Activated B cell treated with CpG ODN at 0.5 μM for 24 hours (primary cell): ENCODE measurements at regions not wholly inside any gene's neighbourhood (a gene's known extent, or its start where the extent isn't known, plus 50 kb on each side); places are given as distances from the start of the nearest gene placed in this dataset.

Experiments
- ATAC-seq: fragments of 200-7000 bp; cut with Tn5 transposase; one replicate; pipeline ENCODE4 v1.10.0; 2021; ENCODE audit warnings: low read depth, mild to moderate bottlenecking, moderate library complexity
- CTCF ChIA-PET: fragments of 350-600 bp; sonication (Branson Sonifier 250); formaldehyde crosslinking; loops from one replicate; lab custom pipeline; 2021; ENCODE audit warnings: antibody characterized with exemption; lab: Charles Lee
- POLR2A ChIA-PET: fragments of 350-600 bp; sonication (Branson Sonifier 250); formaldehyde crosslinking; loops from one replicate; lab custom pipeline; 2021; ENCODE audit warnings: antibody characterized with exemption; lab: Charles Lee
- DNase-seq: peaks from one replicate; pipeline ENCODE4 v3.0.0; 2022
- H3K27ac Mint-ChIP-seq: one replicate; pipeline ENCODE4 v1.8.0; 2020; ENCODE audit warnings: mixed read lengths
- H3K27me3 Mint-ChIP-seq: one replicate; pipeline ENCODE4 v1.8.0; 2021; ENCODE audit warnings: mixed read lengths
- H3K36me3 Mint-ChIP-seq: one replicate; pipeline ENCODE4 v1.8.0; 2021; ENCODE audit warnings: low read depth, mixed read lengths
- H3K4me1 Mint-ChIP-seq: one replicate; pipeline ENCODE4 v1.8.0; 2021; ENCODE audit warnings: mixed read lengths
- H3K4me3 Mint-ChIP-seq: one replicate; pipeline ENCODE4 v1.8.0; 2020; ENCODE audit warnings: mild to moderate bottlenecking, mixed read lengths
- H3K9me3 Mint-ChIP-seq: one replicate; pipeline ENCODE4 v1.8.0; 2020; ENCODE audit warnings: mixed read lengths
- CTCF ChIP-seq: fragments of 200-600 bp; IDR thresholded peaks from one replicate; pipeline ENCODE4 v1.8.0; 2022; ENCODE audit warnings: antibody characterized with exemption, mild to moderate bottlenecking
- intact Hi-C: fragments of 100-400 bp; cut with micrococcal nuclease; formaldehyde crosslinking; loops from one replicate; pipeline ENCODE4 v1.15.1; 2024

- ChIA-PET CTCF (no interaction called here), POLR2A (no interaction called here)
- intact Hi-C loops, result no loop called here
- TF ChIP-seq CTCF, result no peak
- DNase-seq, result no peak
- Mint-ChIP-seq H3K9me3 (no peaks in the 10 kb centered on the region), H3K27me3 (no peaks in the 10 kb centered on the region), H3K36me3 (no peaks in the 10 kb centered on the region), H3K27ac (no peak overlapping the region), H3K4me1 (no peaks in the 10 kb centered on the region), H3K4me3 (no peak overlapping the region)
- no peak for ATAC-seq
These were observed 618.8 kb downstream of the METTL4 start for GRCh38 chr18:1952486-1952885.

- POLR2A ChIA-PET, result no interaction called here
These were observed 616.6 kb downstream of the METTL4 start for GRCh38 chr18:1954583-1955312.

GRCh38 chr18:1958798-1959197, 612.5 kb downstream of the METTL4 start:
- TF ChIP-seq CTCF, result no peak
- H3K27ac Mint-ChIP-seq, result no peak overlapping the region
- H3K27me3 Mint-ChIP-seq, result no peaks in the 10 kb centered on the region
- no peaks in the 10 kb centered on the region for H3K36me3 Mint-ChIP-seq
- DNase-seq (no peak), ATAC-seq (no peak)
- no peaks in the 10 kb centered on the region for H3K4me1 Mint-ChIP-seq
- intact Hi-C loops, result no loop called here
- ChIA-PET POLR2A (no interaction called here), CTCF (no interaction called here)
- H3K4me3 Mint-ChIP-seq, result no peak overlapping the region
- H3K9me3 Mint-ChIP-seq, result no peaks in the 10 kb centered on the region

More at GRCh38 chr18:1954583-1955312, 616.6 kb downstream of the METTL4 start:
- intact Hi-C loops, result no loop called here
- Mint-ChIP-seq H3K4me3 (no peak overlapping the region), H3K4me1 (no peaks in the 10 kb centered on the region), H3K27ac (no peak overlapping the region), H3K9me3 (no peaks in the 10 kb centered on the region), H3K36me3 (no peaks in the 10 kb centered on the region), H3K27me3 (no peaks in the 10 kb centered on the region)
- no peak for TF ChIP-seq CTCF
- DNase-seq (no peak), ATAC-seq (no peak)
- CTCF ChIA-PET, result no interaction called here

GRCh38 chr18:1965016-1965415, 606.3 kb downstream of the METTL4 start:
- CTCF ChIA-PET, result no interaction called here
- no peak overlapping the region for H3K27ac Mint-ChIP-seq
- no peak for DNase-seq
- H3K4me3 Mint-ChIP-seq, result no peak overlapping the region
- H3K4me1 Mint-ChIP-seq, result no peaks in the 10 kb centered on the region
- H3K27me3 Mint-ChIP-seq, result no peaks in the 10 kb centered on the region
- no peak for TF ChIP-seq CTCF
- POLR2A ChIA-PET, result no interaction called here
- no peaks in the 10 kb centered on the region for H3K36me3 Mint-ChIP-seq
- intact Hi-C loops, result no loop called here
- no peaks in the 10 kb centered on the region for H3K9me3 Mint-ChIP-seq
- no peak for ATAC-seq

- no peak for TF ChIP-seq CTCF
- Mint-ChIP-seq H3K36me3 (no peaks in the 10 kb centered on the region), H3K4me3 (no peak overlapping the region), H3K27me3 (no peaks in the 10 kb centered on the region), H3K4me1 (no peaks in the 10 kb centered on the region), H3K27ac (no peak overlapping the region), H3K9me3 (no peaks in the 10 kb centered on the region)
- DNase-seq, result no peak
- ATAC-seq, result no peak
- ChIA-PET POLR2A (no interaction called here), CTCF (no interaction called here)
- intact Hi-C loops, result no loop called here
These were observed 605.8 kb downstream of the METTL4 start for GRCh38 chr18:1965541-1965940.
